ENCODE measurements at regions not wholly inside any gene's neighbourhood (a gene's known extent, or its start where the extent isn't known, plus 50 kb on each side); places are given as distances from the start of the nearest gene placed in this dataset.

DNA sequence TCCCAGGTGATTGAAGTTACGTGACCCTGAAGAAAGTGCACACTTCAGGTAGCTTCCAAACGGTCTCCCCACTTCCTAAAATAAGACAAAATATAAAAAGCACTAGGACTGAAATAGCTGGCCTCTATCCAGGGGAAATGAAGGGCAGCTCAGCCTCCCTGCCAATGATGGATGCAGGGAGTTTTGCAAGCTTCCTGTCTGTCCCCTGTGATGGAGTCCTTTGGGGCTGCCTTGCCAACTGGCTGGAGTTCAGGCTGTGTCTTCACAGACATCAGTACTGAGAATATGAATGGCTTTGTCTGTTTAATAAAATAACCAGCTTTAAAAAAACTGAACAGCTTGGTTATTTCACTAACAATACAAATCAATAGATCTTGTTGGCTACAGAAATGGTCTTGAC lies 101.4 kb upstream of the GPR12 start (continued):
- TF ChIP-seq, protein P1, sequence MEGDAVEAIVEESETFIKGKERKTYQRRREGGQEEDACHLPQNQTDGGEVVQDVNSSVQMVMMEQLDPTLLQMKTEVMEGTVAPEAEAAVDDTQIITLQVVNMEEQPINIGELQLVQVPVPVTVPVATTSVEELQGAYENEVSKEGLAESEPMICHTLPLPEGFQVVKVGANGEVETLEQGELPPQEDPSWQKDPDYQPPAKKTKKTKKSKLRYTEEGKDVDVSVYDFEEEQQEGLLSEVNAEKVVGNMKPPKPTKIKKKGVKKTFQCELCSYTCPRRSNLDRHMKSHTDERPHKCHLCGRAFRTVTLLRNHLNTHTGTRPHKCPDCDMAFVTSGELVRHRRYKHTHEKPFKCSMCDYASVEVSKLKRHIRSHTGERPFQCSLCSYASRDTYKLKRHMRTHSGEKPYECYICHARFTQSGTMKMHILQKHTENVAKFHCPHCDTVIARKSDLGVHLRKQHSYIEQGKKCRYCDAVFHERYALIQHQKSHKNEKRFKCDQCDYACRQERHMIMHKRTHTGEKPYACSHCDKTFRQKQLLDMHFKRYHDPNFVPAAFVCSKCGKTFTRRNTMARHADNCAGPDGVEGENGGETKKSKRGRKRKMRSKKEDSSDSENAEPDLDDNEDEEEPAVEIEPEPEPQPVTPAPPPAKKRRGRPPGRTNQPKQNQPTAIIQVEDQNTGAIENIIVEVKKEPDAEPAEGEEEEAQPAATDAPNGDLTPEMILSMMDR (IDR thresholded peaks at IDR 0.05; ENCODE audit: control extremely low read depth in 1 of 3, insufficient read depth in 1 of 3, low read depth in 1 of 3, low read length in 3 of 3) = no peak
- TF ChIP-seq SRF (IDR thresholded peaks at IDR 0.05; ENCODE audit: low read depth, low read length) = no peak
- no peak for TF ChIP-seq RNF2 (IDR thresholded peaks at IDR 0.05; ENCODE audit: borderline replicate concordance, low read depth, low read length, missing control alignments, poor library complexity, severe bottlenecking)

Data from H1 (cell line).